ENCODE measurements at regions not wholly inside any gene's neighbourhood (a gene's known extent, or its start where the extent isn't known, plus 50 kb on each side); places are given as distances from the start of the nearest gene placed in this dataset.
"Not testable (repeated sequence)": the region's sequence is repeated elsewhere in the genome, so short reads cannot be mapped to it uniquely, and the experiment has no call there.

DNA sequence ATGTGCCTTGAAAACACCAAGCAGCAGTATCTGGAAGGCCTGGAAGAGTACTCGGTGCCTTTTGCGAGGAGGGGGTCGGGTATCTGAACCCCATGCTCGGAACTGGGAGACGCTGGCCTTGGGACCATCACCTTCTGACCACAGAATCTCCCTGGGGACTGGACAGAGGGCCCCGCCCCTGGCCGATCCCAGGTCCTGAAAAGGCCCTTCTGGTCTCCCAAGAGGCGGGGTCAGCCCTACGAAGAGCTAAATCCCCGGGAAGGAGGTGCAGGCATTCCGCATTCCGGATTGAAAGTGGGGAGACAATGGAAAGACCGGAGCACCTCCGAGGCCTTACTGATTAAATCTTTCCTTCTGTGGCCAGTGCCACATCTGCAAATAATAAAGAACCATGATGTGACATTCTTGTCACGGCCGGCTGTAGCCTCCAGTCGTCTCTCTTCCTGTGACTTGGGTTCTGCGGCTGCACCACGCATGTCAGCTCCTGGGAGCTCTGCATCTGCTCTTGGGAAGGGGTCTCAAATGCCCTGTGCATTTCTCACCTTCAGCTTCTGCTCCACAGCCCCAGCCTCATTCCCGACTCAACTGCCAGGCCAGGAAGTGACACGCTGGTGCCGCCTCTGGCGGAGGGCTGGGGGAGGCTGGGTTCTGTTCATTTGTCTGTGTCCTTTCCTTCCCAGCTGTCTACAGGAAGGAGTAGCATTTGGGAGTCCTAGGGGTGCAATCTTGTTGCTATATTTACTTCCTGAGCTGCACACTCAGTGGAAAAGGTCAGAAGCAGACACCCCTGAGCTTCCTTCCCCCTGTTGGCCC is 173.5 kb downstream of the KLF13 start:
- no peak overlapping the region for H3K27ac ChIP-seq
- in situ Hi-C loops (cut with MboI; ENCODE audit: low pct_unique_long_range_greater_than_20kb in 2 of 9, low sequenced_read_pairs in 9 of 9, unreplicated experiment in 9 of 9), result loop anchor here in 5 of 9 experiments (25.0 kb wide), 4 partner anchors 288 to 838 kb away; no protein-coding TSS in a partner anchor
- no peak overlapping the region for H3K4me3 ChIP-seq
- WGBS, 10 experiments, result 40 to 93% (median 86%) methylated on average over 2 to 12 of the region's 23 CpGs; no CpG with 5 or more reads in 3 of the 10 experiments
- no peaks in the 10 kb centered on the region for H3K4me1 ChIP-seq (replicated peaks in 1 of 2)
- ATAC-seq (replicated peaks in 6 of 8), result peak in 2 of 8 experiments; percentile 25 to 29

DNA sequence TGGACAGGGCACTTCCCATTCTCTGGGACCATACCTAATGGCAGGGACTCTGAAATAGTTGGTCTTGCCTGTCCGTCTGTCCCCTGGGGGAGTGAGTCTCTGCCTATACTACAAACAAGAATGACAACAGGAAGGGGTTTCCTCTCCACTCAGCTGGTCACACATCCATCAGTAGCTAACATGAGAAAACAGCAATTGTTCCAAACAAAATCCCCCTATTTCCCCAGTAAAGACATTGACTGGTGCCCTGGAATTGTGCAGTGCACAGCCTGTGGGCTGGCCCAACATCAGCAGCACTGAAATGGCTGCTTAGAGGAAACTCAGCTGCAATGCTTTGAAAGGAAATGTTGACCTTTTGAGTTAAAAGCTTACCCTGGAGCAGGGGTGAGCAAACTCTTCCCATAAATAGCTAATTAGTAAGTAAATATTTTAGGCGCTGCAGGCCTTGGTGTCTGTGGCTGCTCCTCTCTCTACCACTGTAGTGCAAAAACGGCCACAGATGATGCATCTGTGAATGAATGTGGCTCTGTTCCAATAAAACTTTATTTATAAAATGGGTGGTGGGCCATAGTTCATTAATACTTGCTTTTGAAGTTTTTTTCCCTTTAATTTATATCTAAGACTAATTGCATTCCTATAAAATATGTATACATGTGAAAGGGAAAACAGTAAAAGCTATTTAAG is 174.3 kb downstream of the KLF13 start:
- 43 to 96% (median 52%) methylated on average over 1 to 3 of the region's 3 CpGs; no CpG with 5 or more reads in 1 of the 10 experiments for WGBS, 10 experiments
- H3K4me1 ChIP-seq (replicated peaks in 1 of 2), result no peaks in the 10 kb centered on the region
- H3K4me3 ChIP-seq, result no peak overlapping the region
- H3K27ac ChIP-seq, result no peak overlapping the region
- in situ Hi-C loops (cut with MboI; ENCODE audit: low pct_unique_long_range_greater_than_20kb in 2 of 9, low sequenced_read_pairs in 9 of 9, unreplicated experiment in 9 of 9), result no loop called here
- peak in 2 of 8 experiments; percentile 17 to 66 for ATAC-seq (replicated peaks in 6 of 8)

DNA sequence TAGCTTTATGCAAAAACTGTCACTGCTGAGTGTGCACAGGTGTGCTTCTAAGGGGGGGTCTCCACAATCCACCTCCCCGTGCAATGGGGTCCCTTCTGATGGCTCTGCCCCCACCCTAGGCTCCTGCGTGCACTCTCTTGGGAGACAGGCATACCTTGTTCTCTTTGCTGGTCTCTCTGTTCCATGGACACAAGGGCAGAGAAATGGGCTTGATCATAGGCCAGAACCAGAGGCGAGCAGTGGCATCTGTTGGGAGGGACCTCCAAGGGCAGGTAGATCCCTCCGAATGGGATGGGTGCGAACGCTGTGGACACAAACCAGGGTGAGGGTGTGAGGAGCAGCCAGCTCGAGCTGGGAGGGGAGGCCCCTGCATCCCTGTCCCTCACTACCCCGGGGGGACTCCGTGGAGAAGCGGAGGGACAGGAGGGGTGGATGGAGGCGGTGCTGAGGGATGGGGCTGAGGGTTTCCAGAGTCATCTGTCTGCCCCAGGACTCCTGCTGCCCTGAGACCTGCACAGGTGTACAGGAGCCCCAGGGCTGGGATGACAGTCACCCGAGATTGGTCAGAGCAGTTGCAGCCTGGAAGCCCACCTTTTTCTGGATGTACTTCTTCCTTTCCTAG is 175.0 kb downstream of the KLF13 start:
- in situ Hi-C loops (cut with MboI; ENCODE audit: low pct_unique_long_range_greater_than_20kb in 2 of 9, low sequenced_read_pairs in 9 of 9, unreplicated experiment in 9 of 9), result no loop called here
- no peak for ATAC-seq (replicated peaks in 6 of 8)

DNA sequence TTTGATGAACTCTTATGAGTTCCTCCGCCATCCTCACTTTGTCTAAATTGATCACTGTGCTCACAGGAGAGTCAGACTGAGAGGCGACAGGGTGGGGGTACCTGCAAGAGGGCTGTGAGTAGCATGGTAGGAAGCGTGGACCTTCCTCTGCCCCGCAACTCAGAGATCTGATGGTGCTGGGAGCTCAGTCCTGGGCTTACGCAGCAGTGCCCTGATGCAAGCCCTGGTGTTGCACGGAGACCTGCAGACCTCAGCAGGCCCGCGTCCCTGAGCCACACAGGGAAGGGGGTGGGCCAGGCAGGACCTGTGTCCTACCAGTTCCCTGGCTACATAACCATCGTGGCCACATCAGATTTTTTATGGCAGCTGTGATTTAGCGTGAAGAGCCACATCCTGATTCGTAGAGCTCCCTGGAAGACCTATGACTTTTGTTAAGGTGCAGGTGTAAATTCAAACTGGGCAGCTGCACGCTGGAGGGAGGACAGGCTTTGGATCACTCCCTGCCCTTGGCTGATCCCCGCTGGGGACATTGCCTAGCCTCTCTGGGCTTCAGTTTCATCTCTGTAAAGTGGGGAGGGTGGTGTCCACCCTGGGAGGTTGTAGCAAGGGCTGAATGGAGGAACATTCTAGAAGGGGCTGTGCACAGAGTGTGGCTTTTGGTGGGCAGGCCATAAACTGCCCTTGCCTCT is 176.1 kb downstream of the KLF13 start:
- in situ Hi-C loops (cut with MboI; ENCODE audit: low pct_unique_long_range_greater_than_20kb in 2 of 9, low sequenced_read_pairs in 9 of 9, unreplicated experiment in 9 of 9), result no loop called here
- no peak overlapping the region for H3K27ac ChIP-seq
- ATAC-seq (replicated peaks in 6 of 8), result no peak
- 55 to 100% (median 90%) methylated on average over 1 to 4 of the region's 13 CpGs; no CpG with 5 or more reads in 5 of the 10 experiments for WGBS, 10 experiments
- no peaks in the 10 kb centered on the region for H3K4me1 ChIP-seq (replicated peaks in 1 of 2)
- H3K4me3 ChIP-seq, result no peak overlapping the region

More for the DNA sequence above, 175.0 kb downstream of the KLF13 start:
- no peaks in the 10 kb centered on the region for H3K4me1 ChIP-seq (replicated peaks in 1 of 2)
- no peak overlapping the region for H3K27ac ChIP-seq
- H3K4me3 ChIP-seq, result no peak overlapping the region
- WGBS, 10 experiments, result 44 to 95% (median 65%) methylated on average over 1 to 4 of the region's 12 CpGs; no CpG with 5 or more reads in 6 of the 10 experiments

DNA sequence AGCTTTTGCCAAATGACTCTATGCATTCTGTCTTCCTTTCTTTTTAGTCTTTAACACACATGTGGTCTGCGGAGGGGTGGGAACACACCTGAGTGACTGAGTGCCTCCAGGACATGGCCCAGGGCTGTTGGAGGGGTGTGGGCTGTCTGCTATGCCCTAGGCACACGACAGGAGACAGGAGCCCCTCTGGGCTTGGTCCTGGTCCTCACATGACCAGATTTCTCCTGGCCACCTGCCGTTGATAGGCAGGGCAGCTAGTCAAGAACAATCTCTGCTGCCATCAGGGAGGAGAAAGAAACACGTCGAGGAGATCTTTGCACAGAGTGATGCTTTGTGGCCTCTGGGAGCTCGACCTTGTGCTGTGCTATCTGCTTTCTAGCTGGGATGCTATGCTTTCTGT is 176.6 kb downstream of the KLF13 start:
- H3K4me3 ChIP-seq, result no peak overlapping the region
- WGBS, 10 experiments, result 8 to 83% (median 38%) methylated on average over 1 to 6 of the region's 6 CpGs; no CpG with 5 or more reads in 5 of the 10 experiments
- no peak for ATAC-seq (replicated peaks in 6 of 8)
- in situ Hi-C loops (cut with MboI; ENCODE audit: low pct_unique_long_range_greater_than_20kb in 2 of 9, low sequenced_read_pairs in 9 of 9, unreplicated experiment in 9 of 9), result no loop called here
- H3K4me1 ChIP-seq (replicated peaks in 1 of 2), result no peaks in the 10 kb centered on the region
- H3K27ac ChIP-seq, result no peak overlapping the region

DNA sequence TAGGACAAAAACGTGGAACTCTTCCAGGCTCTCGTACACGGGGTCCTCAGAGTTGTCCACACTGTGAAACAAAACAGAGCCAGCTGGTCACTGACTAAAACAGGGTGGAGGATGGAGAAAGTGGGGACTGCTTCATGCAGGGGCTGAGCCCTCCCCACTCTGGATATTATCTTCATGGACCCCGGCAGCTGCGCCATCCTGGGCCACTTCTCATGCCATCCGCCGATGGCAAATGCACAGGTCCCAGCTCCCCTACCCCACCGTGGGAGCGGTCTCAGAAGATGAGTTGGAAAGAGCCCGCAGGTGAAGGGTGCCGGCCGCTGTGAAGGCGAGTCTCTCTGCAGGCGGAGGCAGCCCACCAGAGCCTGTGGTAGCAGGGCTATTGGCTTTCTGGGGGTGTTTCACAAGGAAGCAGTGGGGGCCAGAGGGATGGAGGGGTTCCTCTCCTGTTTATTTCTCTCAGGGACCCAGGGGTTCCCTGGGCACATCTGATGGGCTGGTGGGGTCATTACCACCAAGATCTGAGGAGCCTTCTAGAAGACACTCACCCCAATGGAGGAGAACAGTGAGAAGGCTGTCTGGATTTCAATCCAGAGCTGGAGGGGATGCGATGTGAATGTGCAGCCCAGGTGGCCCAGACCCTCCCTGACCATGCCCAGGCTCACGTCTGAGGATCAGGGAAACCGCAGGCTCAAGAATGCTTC is 177.3 kb downstream of the KLF13 start:
- Histone ChIP-seq H3K4me3 (no peak overlapping the region), H3K4me1 (replicated peaks in 1 of 2) (no peaks in the 10 kb centered on the region), H3K27ac (no peak overlapping the region)
- no peak for ATAC-seq (replicated peaks in 6 of 8)
- WGBS, 10 experiments, result 40 to 96% (median 53%) methylated on average over 2 to 4 of the region's 17 CpGs; no CpG with 5 or more reads in 7 of the 10 experiments
- in situ Hi-C loops (cut with MboI; ENCODE audit: low pct_unique_long_range_greater_than_20kb in 2 of 9, low sequenced_read_pairs in 9 of 9, unreplicated experiment in 9 of 9), result no loop called here

DNA sequence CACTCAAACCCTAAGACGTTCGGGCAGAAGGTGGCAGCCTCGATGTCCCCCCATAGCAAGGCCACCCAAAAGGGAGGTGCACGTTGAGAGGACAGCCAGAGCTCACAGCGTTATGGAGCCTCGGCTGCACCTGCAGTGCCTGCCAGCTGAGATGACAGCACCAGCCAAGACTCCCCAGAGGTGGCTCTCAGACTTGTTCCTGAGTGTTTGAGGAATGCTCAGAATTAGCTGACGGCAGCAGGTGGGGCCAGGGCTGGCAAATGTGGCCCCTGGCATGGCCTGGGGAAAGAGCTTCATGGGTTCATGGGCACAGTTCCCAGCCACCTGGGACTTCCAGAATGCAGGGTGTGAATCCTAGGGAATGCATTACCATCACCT is 177.8 kb downstream of the KLF13 start:
- WGBS, 10 experiments, result 71 to 100% (median 86%) methylated on average over 1 to 2 of the region's 7 CpGs; no CpG with 5 or more reads in 5 of the 10 experiments
- H3K4me1 ChIP-seq (replicated peaks in 1 of 2), result no peaks in the 10 kb centered on the region
- ATAC-seq (replicated peaks in 6 of 8), result no peak

DNA sequence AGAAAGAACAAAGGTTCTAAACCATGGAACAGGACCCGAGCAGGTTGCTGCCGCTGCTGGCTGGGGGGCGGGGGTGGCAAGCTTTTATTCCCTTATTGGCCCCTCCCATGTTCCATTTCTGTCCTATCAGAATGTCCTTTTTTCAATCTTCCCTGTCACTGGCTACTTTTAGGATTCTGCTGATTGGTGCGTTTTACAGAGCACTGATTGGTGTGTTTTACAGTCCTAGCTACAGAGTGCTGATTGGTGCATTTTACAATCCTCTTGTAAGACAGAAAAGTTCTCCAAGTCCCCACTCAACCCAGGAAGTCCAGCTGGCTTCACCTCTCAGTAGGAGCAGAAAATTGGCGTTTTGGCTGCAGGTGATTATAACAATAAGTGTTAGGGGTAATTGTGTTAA is 180.9 kb downstream of the KLF13 start:
- H3K4me3 ChIP-seq; in situ Hi-C loops (cut with MboI; ENCODE audit: low pct_unique_long_range_greater_than_20kb in 2 of 9, low sequenced_read_pairs in 9 of 9, unreplicated experiment in 9 of 9); H3K27ac ChIP-seq; ATAC-seq (replicated peaks in 6 of 8); H3K4me1 ChIP-seq (replicated peaks in 1 of 2): not testable (repeated sequence)
- 80 to 92% (median 83%) methylated on average over 1 to 5 of the region's 5 CpGs; no CpG with 5 or more reads in 4 of the 10 experiments for WGBS, 10 experiments

More for the DNA sequence above, 177.8 kb downstream of the KLF13 start:
- Histone ChIP-seq H3K4me3 (no peak overlapping the region), H3K27ac (no peak overlapping the region)
- in situ Hi-C loops (cut with MboI; ENCODE audit: low pct_unique_long_range_greater_than_20kb in 2 of 9, low sequenced_read_pairs in 9 of 9, unreplicated experiment in 9 of 9), result no loop called here

DNA sequence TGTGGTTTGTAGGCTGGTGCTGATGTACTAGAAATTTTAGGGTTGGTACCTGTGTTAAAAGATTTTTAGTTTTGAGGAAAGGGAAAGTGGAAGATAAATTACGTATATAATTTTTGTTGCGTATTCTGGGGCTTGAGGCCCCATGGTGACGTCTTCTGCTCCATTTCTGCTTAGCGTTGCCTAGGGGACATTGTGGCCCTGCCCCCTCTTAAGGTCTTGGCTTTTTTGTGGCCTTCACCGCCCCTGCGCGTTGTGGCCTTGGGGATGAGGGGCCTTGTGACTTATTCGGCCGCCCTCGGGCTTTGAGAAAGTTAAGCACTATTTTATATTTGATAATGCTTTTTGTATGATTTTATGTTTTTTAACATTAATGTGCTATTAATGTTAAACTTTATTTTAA is 182.0 kb downstream of the KLF13 start:
- 73 to 100% (median 94%) methylated on average over 1 to 9 of the region's 10 CpGs for WGBS, 10 experiments
- H3K27ac ChIP-seq, result no peak overlapping the region
- no peaks in the 10 kb centered on the region for H3K4me1 ChIP-seq (replicated peaks in 1 of 2)
- in situ Hi-C loops (cut with MboI; ENCODE audit: low pct_unique_long_range_greater_than_20kb in 2 of 9, low sequenced_read_pairs in 9 of 9, unreplicated experiment in 9 of 9), result no loop called here
- no peak for ATAC-seq (replicated peaks in 6 of 8)
- H3K4me3 ChIP-seq, result no peak overlapping the region

DNA sequence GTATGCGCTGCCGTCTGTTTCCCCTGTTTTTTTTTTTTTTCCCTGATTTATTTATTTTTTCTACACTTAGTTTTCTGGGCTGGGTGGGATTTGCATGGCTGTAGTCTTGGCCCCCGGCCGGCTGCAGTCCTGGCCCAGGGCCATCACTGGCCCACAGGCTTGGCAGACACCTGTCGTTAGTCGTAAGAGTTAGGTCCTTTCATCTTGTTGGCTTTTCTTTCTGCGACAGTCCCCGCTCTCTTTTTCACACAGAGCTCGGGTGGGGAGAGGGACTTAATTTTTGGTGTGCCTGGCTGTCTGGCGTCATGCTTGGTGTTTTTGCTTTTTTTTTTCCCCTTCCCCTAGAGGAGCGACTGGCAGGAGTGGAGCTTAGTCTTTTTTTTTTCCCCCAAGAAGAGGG is 183.4 kb downstream of the KLF13 start:
- Histone ChIP-seq H3K4me3 (no peak overlapping the region), H3K4me1 (replicated peaks in 1 of 2) (no peaks in the 10 kb centered on the region), H3K27ac (no peak overlapping the region)
- 50 to 100% (median 80%) methylated on average over 2 to 11 of the region's 11 CpGs for WGBS, 10 experiments
- ATAC-seq (replicated peaks in 6 of 8), result no peak
- in situ Hi-C loops (cut with MboI; ENCODE audit: low pct_unique_long_range_greater_than_20kb in 2 of 9, low sequenced_read_pairs in 9 of 9, unreplicated experiment in 9 of 9), result no loop called here

DNA sequence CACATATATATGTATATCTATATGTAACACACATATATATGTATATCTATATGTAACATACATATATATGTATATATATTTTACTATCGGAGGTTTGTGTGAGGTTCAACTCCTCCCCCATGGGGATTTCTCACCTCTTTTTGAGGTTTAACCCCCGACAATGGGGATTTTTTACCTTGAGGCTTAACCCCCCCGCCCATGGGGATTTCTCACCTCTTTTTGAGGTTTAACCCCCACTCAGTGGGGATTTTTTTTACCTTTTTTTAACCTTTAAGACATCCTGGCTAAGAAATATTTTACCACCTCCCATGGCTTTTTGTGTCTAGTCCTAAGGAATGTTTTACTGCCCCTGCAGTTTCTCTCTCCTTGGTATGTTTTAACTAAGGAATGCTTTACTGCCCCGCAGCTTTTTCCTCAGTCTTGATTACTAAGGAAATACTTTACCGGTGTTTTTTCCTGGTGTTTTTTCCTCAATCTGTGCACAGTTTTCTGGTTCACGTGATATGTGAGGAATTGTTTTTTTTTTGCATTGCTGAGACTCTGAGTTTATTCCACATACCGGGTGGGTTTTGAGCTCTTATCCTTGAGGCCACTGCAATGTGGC is 185.2 kb downstream of the KLF13 start:
- Histone ChIP-seq H3K4me1 (replicated peaks in 1 of 2) (no peaks in the 10 kb centered on the region), H3K4me3 (no peak overlapping the region), H3K27ac (no peak overlapping the region)
- WGBS, 10 experiments, result 49 to 100% (median 83%) methylated on average over 4 to 6 of the region's 7 CpGs
- in situ Hi-C loops (cut with MboI; ENCODE audit: low pct_unique_long_range_greater_than_20kb in 2 of 9, low sequenced_read_pairs in 9 of 9, unreplicated experiment in 9 of 9), result no loop called here
- ATAC-seq (replicated peaks in 6 of 8), result no peak

DNA sequence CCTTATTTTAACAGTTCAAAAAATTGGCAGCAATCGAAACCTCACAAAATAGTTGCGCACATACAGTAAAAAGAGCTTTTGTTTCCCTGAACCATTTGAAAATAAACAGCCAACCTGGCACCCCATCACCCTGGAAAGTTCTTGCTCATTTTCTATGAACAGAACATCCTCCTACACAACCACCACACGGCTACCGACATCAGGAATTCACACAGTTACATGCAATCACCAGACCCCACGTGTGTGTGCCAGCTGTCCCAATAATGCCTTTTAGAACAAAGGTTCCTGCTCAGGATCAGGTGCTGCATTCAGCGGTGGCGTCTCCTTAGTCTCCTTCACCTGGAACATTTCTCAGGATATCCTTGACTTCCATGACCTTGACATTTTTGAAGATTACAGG is 186.5 kb downstream of the KLF13 start:
- in situ Hi-C loops (cut with MboI; ENCODE audit: low pct_unique_long_range_greater_than_20kb in 2 of 9, low sequenced_read_pairs in 9 of 9, unreplicated experiment in 9 of 9), result no loop called here
- H3K4me1 ChIP-seq (replicated peaks in 1 of 2), result no peaks in the 10 kb centered on the region
- WGBS, 10 experiments, result 35 to 100% (median 85%) methylated on average over 2 to 6 of the region's 7 CpGs; no CpG with 5 or more reads in 2 of the 10 experiments
- no peak overlapping the region for H3K27ac ChIP-seq
- H3K4me3 ChIP-seq, result no peak overlapping the region
- ATAC-seq (replicated peaks in 6 of 8), result no peak

Measured in motor neuron (in vitro differentiated cells).